ENCODE measurements at regions not wholly inside any gene's neighbourhood (a gene's known extent, or its start where the extent isn't known, plus 50 kb on each side); places are given as distances from the start of the nearest gene placed in this dataset.

DNA sequence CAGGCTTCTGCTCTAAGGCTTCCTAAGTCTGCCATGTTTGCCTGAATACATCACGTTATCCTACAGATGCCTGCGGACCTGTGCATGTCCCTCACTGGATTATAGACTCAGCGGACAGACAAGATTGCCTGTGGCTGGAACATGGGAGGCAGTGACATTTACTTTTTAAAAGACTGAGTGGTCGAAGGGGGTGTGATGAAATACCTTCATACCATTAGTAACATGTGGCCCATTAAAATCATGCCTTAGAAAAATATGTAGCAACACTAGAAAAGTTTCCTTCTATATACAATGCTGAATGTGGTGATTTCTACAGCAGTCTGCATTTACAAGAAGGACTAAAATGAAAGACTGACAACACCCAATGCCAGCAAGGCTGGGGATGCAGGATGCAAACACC lies 154.4 kb downstream of the ASB1 start:
- H3K36me3 ChIP-seq = no peaks in the 10 kb centered on the region
- no peaks in the 10 kb centered on the region for H3K4me1 ChIP-seq
- peaks cover 0 to 10% (median 0%) of the 10 kb centered on the region in 8 donors for H3K9me3 ChIP-seq
- WGBS, 5 donors = 81 to 90% (median 85%) methylated on average over 4 of the region's 4 CpGs
- no peak for DNase-seq
- no peak overlapping the region for H3K4me3 ChIP-seq
- intact Hi-C loops (cut with DNase I; ENCODE audit: low total_unique reads) = no loop called here
- peaks cover 0 to 29% (median 0%) of the 10 kb centered on the region in 7 donors for H3K27me3 ChIP-seq (replicated peaks in 1 of 7)
- TF ChIP-seq POLR2A (IDR thresholded peaks at IDR 0.05) (no peak), POLR2AphosphoS5 (IDR thresholded peaks at IDR 0.05) (no peak), CTCF (IDR thresholded peaks at IDR 0.05 in 8 of 11, conservative IDR thresholded peaks at IDR 0.05 in 3 of 11) (no peak)
- H3K27ac ChIP-seq = no peak overlapping the region

- TF ChIP-seq POLR2A (IDR thresholded peaks at IDR 0.05) = no peak
- TF ChIP-seq CTCF (IDR thresholded peaks at IDR 0.05 in 8 of 11, conservative IDR thresholded peaks at IDR 0.05 in 3 of 11) = no peak
- TF ChIP-seq POLR2AphosphoS5 (IDR thresholded peaks at IDR 0.05) = no peak
- intact Hi-C loops (cut with DNase I; ENCODE audit: low total_unique reads) = no loop called here
- H3K4me3 ChIP-seq = no peak overlapping the region
- peaks cover 0 to 5% (median 0%) of the 10 kb centered on the region in 8 donors for H3K9me3 ChIP-seq
- H3K36me3 ChIP-seq = no peaks in the 10 kb centered on the region
- WGBS, 5 donors = 54 to 77% (median 68%) methylated on average over 1 of the region's 1 CpG
- DNase-seq = no peak
- H3K4me1 ChIP-seq = no peaks in the 10 kb centered on the region
- H3K27me3 ChIP-seq (replicated peaks in 1 of 7) = peaks cover 0 to 26% (median 0%) of the 10 kb centered on the region in 7 donors
- no peak overlapping the region for H3K27ac ChIP-seq
Measured at GRCh38 chr2:238582159-238582558, 155.4 kb downstream of the ASB1 start.

DNA sequence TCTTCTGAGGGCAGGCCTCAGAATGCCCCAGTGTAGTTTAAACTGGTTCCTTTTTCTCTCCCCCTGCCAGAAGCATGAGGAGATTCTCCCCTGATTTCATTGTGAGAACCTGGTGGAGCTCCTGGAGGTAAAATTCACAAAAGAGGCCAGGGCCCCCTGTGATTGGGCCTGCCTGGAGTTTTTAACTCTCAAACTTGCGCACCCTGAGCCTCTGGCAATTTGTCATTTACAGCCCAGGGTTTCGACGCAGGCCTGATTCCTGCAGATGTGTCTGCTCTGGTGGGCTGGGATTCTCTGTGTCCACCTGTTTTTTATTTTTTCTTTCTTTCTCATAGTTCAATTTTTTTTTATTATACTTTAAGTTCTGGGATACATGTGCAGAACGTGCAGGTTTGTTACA lies 157.9 kb downstream of the ASB1 start:
- DNase-seq = no peak
- H3K4me3 ChIP-seq = no peak overlapping the region

More for the DNA sequence above, 157.9 kb downstream of the ASB1 start:
- Histone ChIP-seq H3K4me1 (no peaks in the 10 kb centered on the region), H3K9me3 (peaks cover 0 to 5% (median 0%) of the 10 kb centered on the region in 8 donors), H3K36me3 (no peaks in the 10 kb centered on the region), H3K27me3 (replicated peaks in 1 of 7) (peaks cover 0 to 15% (median 0%) of the 10 kb centered on the region in 7 donors), H3K27ac (no peak overlapping the region)
- intact Hi-C loops (cut with DNase I; ENCODE audit: low total_unique reads) = no loop called here
- TF ChIP-seq CTCF (IDR thresholded peaks at IDR 0.05 in 8 of 11, conservative IDR thresholded peaks at IDR 0.05 in 3 of 11) (no peak), POLR2A (IDR thresholded peaks at IDR 0.05) (no peak)
- 84 to 94% (median 88%) methylated on average over 4 of the region's 4 CpGs for WGBS, 5 donors

All from spleen (tissue), 11 donors.